HEK293T (cell line): ENCODE measurements at regions not wholly inside any gene's neighbourhood (a gene's known extent, or its start where the extent isn't known, plus 50 kb on each side); places are given as distances from the start of the nearest gene placed in this dataset.

Experiments
- ELF4 ChIP-seq: fragments of 450-650 bp; IDR thresholded peaks from 2 replicates; pipeline ENCODE4 v1.6.1; 2017; ENCODE audit warnings: antibody characterized with exemption
- FOXA1 ChIP-seq: fragments of 450-650 bp; IDR thresholded peaks from 2 replicates; pipeline ENCODE4 v1.6.1; 2016; ENCODE audit warnings: mild to moderate bottlenecking
- LEF1 ChIP-seq: fragments of 450-650 bp; IDR thresholded peaks from 2 replicates; pipeline ENCODE4 v1.6.1; 2017; ENCODE audit warnings: mild to moderate bottlenecking, borderline replicate concordance
- NFRKB ChIP-seq: fragments of 450-650 bp; IDR thresholded peaks from 2 replicates; pipeline ENCODE4 v1.6.1; 2016; ENCODE audit warnings: mild to moderate bottlenecking, moderate library complexity
- SP1 ChIP-seq: fragments of 450-650 bp; IDR thresholded peaks from 2 replicates; pipeline ENCODE4 v1.6.1; 2017

DNA sequence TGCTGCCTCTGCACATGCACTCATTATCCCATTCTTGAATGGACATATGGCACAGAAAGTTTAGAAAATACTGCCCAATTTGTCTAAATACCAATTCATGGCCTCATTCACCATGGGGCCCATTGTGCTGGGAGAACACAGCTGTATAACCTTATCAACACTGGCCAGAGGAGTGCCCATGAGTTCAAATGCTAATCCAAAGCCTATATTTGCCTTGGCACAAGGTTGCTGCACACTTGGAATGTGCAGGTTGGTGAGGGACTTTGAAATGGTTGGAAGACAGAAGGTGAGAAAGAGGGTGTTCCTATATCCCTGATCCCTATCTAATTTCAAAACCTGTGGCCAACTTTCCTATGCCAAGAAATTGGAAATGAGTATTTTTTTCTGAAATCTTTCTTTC is 693.9 kb upstream of the ID2 start:
- no peak for TF ChIP-seq NFRKB
- TF ChIP-seq ELF4: no peak
- no peak for TF ChIP-seq LEF1
- no peak for TF ChIP-seq FOXA1
- TF ChIP-seq SP1: no peak
